ENCODE measurements at regions not wholly inside any gene's neighbourhood (a gene's known extent, or its start where the extent isn't known, plus 50 kb on each side); places are given as distances from the start of the nearest gene placed in this dataset.
"Not testable (repeated sequence)": the region's sequence is repeated elsewhere in the genome, so short reads cannot be mapped to it uniquely, and the experiment has no call there.

DNA sequence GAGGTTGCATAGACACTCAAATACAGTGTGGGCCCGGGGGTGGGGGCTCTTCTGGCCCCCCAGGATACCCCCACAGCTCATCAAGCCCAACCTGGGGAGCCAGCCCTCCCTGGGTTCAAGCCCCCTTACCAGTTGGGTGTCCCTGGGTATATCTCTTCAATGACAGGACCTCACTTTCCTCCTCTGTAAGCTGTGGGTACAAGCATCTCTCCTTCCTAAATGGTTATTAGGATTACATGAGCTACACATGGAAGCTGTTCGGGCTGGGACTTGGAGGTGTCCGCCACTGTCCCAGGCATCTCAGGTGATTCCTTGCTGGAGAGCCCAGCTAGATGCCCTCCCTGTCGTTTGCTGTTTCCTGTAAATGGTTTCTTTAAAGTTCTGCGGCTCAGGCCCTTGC lies 103.5 kb downstream of the CRLF3 start:
- not testable (repeated sequence) for TF ChIP-seq ZNF207 (IDR thresholded peaks at IDR 0.05; ENCODE audit: borderline replicate concordance); JUNB (IDR thresholded peaks at IDR 0.05)
- TF ChIP-seq, protein P1, sequence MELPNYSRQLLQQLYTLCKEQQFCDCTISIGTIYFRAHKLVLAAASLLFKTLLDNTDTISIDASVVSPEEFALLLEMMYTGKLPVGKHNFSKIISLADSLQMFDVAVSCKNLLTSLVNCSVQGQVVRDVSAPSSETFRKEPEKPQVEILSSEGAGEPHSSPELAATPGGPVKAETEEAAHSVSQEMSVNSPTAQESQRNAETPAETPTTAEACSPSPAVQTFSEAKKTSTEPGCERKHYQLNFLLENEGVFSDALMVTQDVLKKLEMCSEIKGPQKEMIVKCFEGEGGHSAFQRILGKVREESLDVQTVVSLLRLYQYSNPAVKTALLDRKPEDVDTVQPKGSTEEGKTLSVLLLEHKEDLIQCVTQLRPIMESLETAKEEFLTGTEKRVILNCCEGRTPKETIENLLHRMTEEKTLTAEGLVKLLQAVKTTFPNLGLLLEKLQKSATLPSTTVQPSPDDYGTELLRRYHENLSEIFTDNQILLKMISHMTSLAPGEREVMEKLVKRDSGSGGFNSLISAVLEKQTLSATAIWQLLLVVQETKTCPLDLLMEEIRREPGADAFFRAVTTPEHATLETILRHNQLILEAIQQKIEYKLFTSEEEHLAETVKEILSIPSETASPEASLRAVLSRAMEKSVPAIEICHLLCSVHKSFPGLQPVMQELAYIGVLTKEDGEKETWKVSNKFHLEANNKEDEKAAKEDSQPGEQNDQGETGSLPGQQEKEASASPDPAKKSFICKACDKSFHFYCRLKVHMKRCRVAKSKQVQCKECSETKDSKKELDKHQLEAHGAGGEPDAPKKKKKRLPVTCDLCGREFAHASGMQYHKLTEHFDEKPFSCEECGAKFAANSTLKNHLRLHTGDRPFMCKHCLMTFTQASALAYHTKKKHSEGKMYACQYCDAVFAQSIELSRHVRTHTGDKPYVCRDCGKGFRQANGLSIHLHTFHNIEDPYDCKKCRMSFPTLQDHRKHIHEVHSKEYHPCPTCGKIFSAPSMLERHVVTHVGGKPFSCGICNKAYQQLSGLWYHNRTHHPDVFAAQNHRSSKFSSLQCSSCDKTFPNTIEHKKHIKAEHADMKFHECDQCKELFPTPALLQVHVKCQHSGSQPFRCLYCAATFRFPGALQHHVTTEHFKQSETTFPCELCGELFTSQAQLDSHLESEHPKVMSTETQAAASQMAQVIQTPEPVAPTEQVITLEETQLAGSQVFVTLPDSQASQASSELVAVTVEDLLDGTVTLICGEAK (IDR thresholded peaks at IDR 0.05; ENCODE audit: borderline replicate concordance) = not testable (repeated sequence)

Measured in GM12878 (cell line).